IMR-90 (cell line): ENCODE measurements at regions not wholly inside any gene's neighbourhood (a gene's known extent, or its start where the extent isn't known, plus 50 kb on each side); places are given as distances from the start of the nearest gene placed in this dataset.

Experiments
- ATAC-seq: fragments of 200-7000 bp; cut with Tn5 transposase; 2 replicates; pipeline ENCODE4 v1.9.1; 2020; ENCODE audit warnings: low read depth, mild to moderate bottlenecking, moderate library complexity
- BruUV-seq: library from RNA; stranded (reverse); fragments of 400-500 nt; replicated peaks from 2 replicates; lab custom pipeline; 2021; lab: Mats Ljungman, UMichigan
- CTCF ChIA-PET: fragments of 300-600 bp; formaldehyde crosslinking; extraction: SDS; loops from one replicate; lab custom pipeline; 2021; ENCODE audit warnings: antibody characterized with exemption; lab: Yijun Ruan, JAX
- POLR2A ChIA-PET: fragments of 300-600 bp; sonication (Branson Sonifier 250); formaldehyde crosslinking; loops from one replicate; lab custom pipeline; 2022; ENCODE audit warnings: antibody characterized with exemption; ENCODE audit not compliant: unreplicated experiment; lab: Charles Lee
- DNase-seq: peaks from one replicate; pipeline ENCODE4 v3.0.0; 2013
- H2AFZ ChIP-seq: replicated peaks from 2 replicates; pipeline ENCODE3; 2013; ENCODE audit warnings: low read length, mild to moderate bottlenecking; ENCODE audit not compliant: poor library complexity
- H2AK5ac ChIP-seq: 2 replicates; pipeline ENCODE4 v1.6.1; 2013; ENCODE audit warnings: low read depth, low read length, inconsistent platforms
- H2AK9ac ChIP-seq: replicated peaks from 2 replicates; pipeline ENCODE3; 2013; ENCODE audit warnings: mild to moderate bottlenecking, low read depth, low read length, moderate library complexity; ENCODE audit not compliant: poor library complexity
- H2BK120ac ChIP-seq: 2 replicates; pipeline ENCODE4 v1.6.1; 2013; ENCODE audit warnings: low read depth, low read length, inconsistent platforms
- H2BK15ac ChIP-seq: 3 replicates; pipeline ENCODE4 v1.6.1; 2013; ENCODE audit warnings: low read depth, low read length, inconsistent platforms
- H2BK20ac ChIP-seq: 2 replicates; pipeline ENCODE4 v1.6.1; 2013; ENCODE audit warnings: low read depth, mild to moderate bottlenecking, inconsistent platforms, low read length, moderate library complexity
- H2BK5ac ChIP-seq: 2 replicates; pipeline ENCODE4 v1.6.1; 2013; ENCODE audit warnings: mild to moderate bottlenecking, low read depth, low read length, inconsistent platforms; ENCODE audit not compliant: poor library complexity, severe bottlenecking
- H3K14ac ChIP-seq: replicated peaks from 2 replicates; pipeline ENCODE4 v1.6.1; 2013; ENCODE audit warnings: low read depth, low read length, inconsistent platforms
- H3K18ac ChIP-seq: 2 replicates; pipeline ENCODE4 v1.6.1; 2013; ENCODE audit warnings: low read depth, low read length, control low read depth
- H3K23ac ChIP-seq: 2 replicates; pipeline ENCODE4 v1.6.1; 2013; ENCODE audit warnings: low read depth, low read length, inconsistent platforms
- H3K27ac ChIP-seq: 2 replicates; pipeline ENCODE4 v1.5.1; 2013; ENCODE audit warnings: mild to moderate bottlenecking, control low read depth, low read length; ENCODE audit not compliant: insufficient read depth
- H3K27me3 ChIP-seq: 2 replicates; pipeline ENCODE4 v1.6.1; 2013; ENCODE audit warnings: low read length; ENCODE audit not compliant: control insufficient read depth, insufficient read depth
- H3K36me3 ChIP-seq: 2 replicates; pipeline ENCODE4 v1.6.1; 2013; ENCODE audit warnings: low read length, mixed read lengths; ENCODE audit not compliant: control insufficient read depth, insufficient read depth
- H3K4ac ChIP-seq: 2 replicates; pipeline ENCODE4 v1.6.1; 2013; ENCODE audit warnings: low read depth, low read length, inconsistent platforms
- H3K4me1 ChIP-seq: 2 replicates; pipeline ENCODE4 v1.6.1; 2013; ENCODE audit warnings: low read length, mixed read lengths; ENCODE audit not compliant: control insufficient read depth, insufficient read depth
- H3K4me2 ChIP-seq: 2 replicates; pipeline ENCODE4 v1.6.1; 2013; ENCODE audit warnings: low read depth, mild to moderate bottlenecking, control low read depth, low read length, moderate library complexity
- H3K4me3 ChIP-seq: 2 replicates; pipeline ENCODE4 v1.5.1; 2013; ENCODE audit warnings: low read depth, mild to moderate bottlenecking, control low read depth, low read length, moderate library complexity; ENCODE audit not compliant: insufficient read depth
- H3K56ac ChIP-seq: 2 replicates; pipeline ENCODE4 v1.6.1; 2013; ENCODE audit warnings: low read length, inconsistent platforms; ENCODE audit not compliant: insufficient read depth; ENCODE audit errors: extremely low read depth
- H3K79me1 ChIP-seq, 2 experiments: 2 replicates each; pipeline ENCODE4 v1.6.1; 2013; ENCODE audit warnings: low read length in 2 of 2, inconsistent platforms in 1 of 2, low read depth in 1 of 2
- H3K9ac ChIP-seq: 2 replicates; pipeline ENCODE4 v1.6.1; 2013; ENCODE audit warnings: low read depth, low read length, control low read depth
- H3K9me1 ChIP-seq: 2 replicates; pipeline ENCODE4 v1.6.1; 2013; ENCODE audit warnings: low read length, inconsistent platforms; ENCODE audit not compliant: insufficient read depth
- H3K9me3 ChIP-seq: 2 replicates; pipeline ENCODE4 v1.6.1; 2013; ENCODE audit warnings: low read length; ENCODE audit not compliant: control insufficient read depth, insufficient read depth
- H4K20me1 ChIP-seq: 2 replicates; pipeline ENCODE4 v1.6.1; 2013; ENCODE audit warnings: low read length, inconsistent platforms; ENCODE audit not compliant: insufficient read depth
- H4K5ac ChIP-seq: 2 replicates; pipeline ENCODE4 v1.6.1; 2013; ENCODE audit warnings: mild to moderate bottlenecking, low read depth, low read length, control low read depth
- H4K8ac ChIP-seq, 2 experiments: 2 replicates each; pipeline ENCODE4 v1.6.1; 2013; ENCODE audit warnings: low read depth in 2 of 2, low read length in 2 of 2, control low read depth in 1 of 2, inconsistent platforms in 1 of 2
- H4K91ac ChIP-seq: 2 replicates; pipeline ENCODE4 v1.6.1; 2013; ENCODE audit warnings: low read depth, low read length, inconsistent platforms; ENCODE audit not compliant: insufficient read depth
- BHLHE40 ChIP-seq: fragments of 150-350 bp; IDR thresholded peaks from 2 replicates; pipeline ENCODE4 v1.6.1; 2016; ENCODE audit warnings: mild to moderate bottlenecking, low read depth, low read length
- CEBPB ChIP-seq: IDR thresholded peaks from 2 replicates; pipeline ENCODE4 v1.6.1; 2012; ENCODE audit warnings: low read depth, low read length, improper control_type of control experiment
- CHD1 ChIP-seq: IDR thresholded peaks from 2 replicates; pipeline ENCODE4 v1.6.1; 2012; ENCODE audit warnings: low read depth, low read length, improper control_type of control experiment
- FOS ChIP-seq: fragments of 150-350 bp; IDR thresholded peaks from 2 replicates; pipeline ENCODE4 v1.6.1; 2016; ENCODE audit warnings: low read depth, low read length
- MAFK ChIP-seq: IDR thresholded peaks from 2 replicates; pipeline ENCODE4 v1.6.1; 2012; ENCODE audit warnings: low read depth, low read length, improper control_type of control experiment
- MAZ ChIP-seq: IDR thresholded peaks from 2 replicates; pipeline ENCODE4 v1.6.1; 2012; ENCODE audit warnings: low read depth, mild to moderate bottlenecking, low read length, improper control_type of control experiment, moderate library complexity, borderline replicate concordance
- MXI1 ChIP-seq: IDR thresholded peaks from 2 replicates; pipeline ENCODE4 v1.6.1; 2012; ENCODE audit warnings: low read depth, mild to moderate bottlenecking, low read length, moderate library complexity, borderline replicate concordance
- NFE2L2 ChIP-seq: fragments of 150-350 bp; IDR thresholded peaks from 2 replicates; pipeline ENCODE4 v1.6.1; 2016; ENCODE audit warnings: low read depth, mild to moderate bottlenecking, low read length
- RCOR1 ChIP-seq: IDR thresholded peaks from 2 replicates; pipeline ENCODE4 v1.6.1; 2012; ENCODE audit warnings: mild to moderate bottlenecking, low read length, improper control_type of control experiment; ENCODE audit not compliant: insufficient replicate concordance
- RFX5 ChIP-seq: IDR thresholded peaks from 2 replicates; pipeline ENCODE4 v1.8.0; 2012; ENCODE audit warnings: low read depth, mild to moderate bottlenecking, low read length, moderate library complexity
- SMC3 ChIP-seq: fragments of 150-350 bp; IDR thresholded peaks from 2 replicates; pipeline ENCODE4 v1.6.1; 2016; ENCODE audit warnings: low read depth, mild to moderate bottlenecking, antibody characterized with exemption, low read length, moderate library complexity
- WGBS, 2 experiments: methylation state at CpG; one replicate each; pipeline versions ENCODE4 v1.1.5 to v1.1.7; 2013; ENCODE audit warnings: missing lambda C conversion rate in 2 of 2; ENCODE audit not compliant: insufficient read length in 1 of 2; ENCODE audit errors: extremely low coverage in 2 of 2; 5-methylcytosine and 5-hydroxymethylcytosine counted together
- dilution Hi-C: fragments of 300-500 bp; cut with HindIII; formaldehyde crosslinking; loops from one replicate; pipeline ENCODE4 v1.14.3; 2018; ENCODE audit warnings: low sequenced_read_pairs; ENCODE audit not compliant: unreplicated experiment
- in situ Hi-C: fragments of 300-500 bp; cut with MboI; formaldehyde crosslinking; loops from 3 replicates; pipeline ENCODE4 v1.14.3; 2019; ENCODE audit warnings: low sequenced_read_pairs, inconsistent platforms, mixed read lengths
- intact Hi-C: fragments of 100-400 bp; cut with micrococcal nuclease; formaldehyde crosslinking; loops from 2 replicates; pipeline ENCODE4 v1.10.0; 2022
- TF ChIP-seq, protein P1 (sequence below): fragments of 150-350 bp; IDR thresholded peaks from 2 replicates; pipeline ENCODE4 v1.6.1; 2017; ENCODE audit warnings: mild to moderate bottlenecking, antibody characterized with exemption, low read length, low read depth
- TF ChIP-seq, protein P2 (sequence below): fragments of 150-350 bp; IDR thresholded peaks from 2 replicates; pipeline ENCODE4 v1.6.1; 2016; ENCODE audit warnings: low read depth, mild to moderate bottlenecking, low read length, moderate library complexity, borderline replicate concordance

DNA sequence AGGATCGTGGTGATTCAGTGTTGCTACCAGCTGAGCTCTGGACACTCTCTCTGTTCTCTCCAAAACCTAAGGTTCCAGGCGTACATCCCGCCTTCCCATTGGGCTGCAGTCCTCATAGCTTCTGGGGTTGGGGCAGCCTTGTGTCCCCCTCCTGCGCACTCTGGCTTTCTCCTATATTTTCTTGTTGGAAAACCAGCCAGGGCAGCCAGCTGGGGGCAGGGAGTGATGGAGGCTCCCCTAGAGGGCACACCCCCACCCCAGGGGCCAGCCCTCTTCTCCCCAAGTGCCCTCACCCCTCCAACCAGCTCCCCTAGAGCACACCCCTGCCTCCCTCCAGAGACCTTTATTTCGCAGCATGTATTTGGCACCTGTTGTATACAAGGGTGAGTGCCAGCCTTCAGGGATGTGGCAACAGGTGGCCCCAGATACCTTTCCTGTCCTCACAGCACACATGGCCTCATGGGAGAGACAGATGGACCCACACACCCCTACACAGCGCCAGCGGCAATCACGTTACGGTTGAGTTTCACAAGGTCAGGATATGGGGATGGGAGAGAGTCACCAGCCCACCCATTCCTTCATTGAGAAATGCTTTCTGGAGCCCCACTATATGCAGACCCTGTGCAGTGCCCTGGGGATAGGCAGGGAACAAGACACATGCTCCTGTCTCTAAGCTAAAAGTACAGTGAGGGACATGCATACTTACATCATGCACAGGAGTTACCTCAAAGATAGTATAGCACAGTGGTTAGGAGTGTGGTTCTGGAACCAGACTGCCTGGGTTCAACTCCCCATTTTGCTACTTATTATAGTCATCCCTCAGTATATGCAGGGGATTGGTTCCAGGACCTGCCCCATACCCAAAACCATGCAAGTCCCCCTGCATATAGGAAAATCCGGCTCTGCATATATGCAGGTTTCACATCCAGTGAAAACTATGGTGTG, 141.1 kb downstream of the PHETA1 start:
- Histone ChIP-seq H3K79me1 (no peaks in the 10 kb centered on the region), H4K20me1 (no peaks in the 10 kb centered on the region), H3K23ac (no peak overlapping the region), H2AK5ac (no peak overlapping the region), H3K4me2 (no peak overlapping the region), H4K91ac (no peak overlapping the region), H3K9me3 (no peaks in the 10 kb centered on the region), H4K5ac (no peak overlapping the region), H3K4me3 (no peak overlapping the region), H3K9me1 (no peaks in the 10 kb centered on the region), H3K4me1 (no peaks in the 10 kb centered on the region), H3K14ac (no peak overlapping the region), H3K4ac (no peak overlapping the region), H3K36me3 (no peaks in the 10 kb centered on the region), H2BK20ac (no peak overlapping the region), H3K27me3 (no peaks in the 10 kb centered on the region), H2AFZ (no peak overlapping the region), H2AK9ac (no peak overlapping the region), H2BK15ac (no peak overlapping the region), H2BK120ac (no peak overlapping the region), H4K8ac (no peak overlapping the region), H3K27ac (no peak overlapping the region), H2BK5ac (no peak overlapping the region), H3K18ac (no peak overlapping the region), H3K56ac (no peak overlapping the region), H3K9ac (no peak overlapping the region)
- CTCF ChIA-PET: no interaction called here
- DNase-seq: no peak
- in situ Hi-C loops: no loop called here
- intact Hi-C loops: no loop called here
- ATAC-seq: no peak
- POLR2A ChIA-PET: no interaction called here
- TF ChIP-seq, protein P1, sequence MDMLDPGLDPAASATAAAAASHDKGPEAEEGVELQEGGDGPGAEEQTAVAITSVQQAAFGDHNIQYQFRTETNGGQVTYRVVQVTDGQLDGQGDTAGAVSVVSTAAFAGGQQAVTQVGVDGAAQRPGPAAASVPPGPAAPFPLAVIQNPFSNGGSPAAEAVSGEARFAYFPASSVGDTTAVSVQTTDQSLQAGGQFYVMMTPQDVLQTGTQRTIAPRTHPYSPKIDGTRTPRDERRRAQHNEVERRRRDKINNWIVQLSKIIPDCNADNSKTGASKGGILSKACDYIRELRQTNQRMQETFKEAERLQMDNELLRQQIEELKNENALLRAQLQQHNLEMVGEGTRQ: no peak
- TF ChIP-seq CHD1: no peak
- TF ChIP-seq RFX5: no peak
- no peak for TF ChIP-seq RCOR1
- TF ChIP-seq SMC3: no peak
- TF ChIP-seq NFE2L2: no peak
- TF ChIP-seq, protein P2, sequence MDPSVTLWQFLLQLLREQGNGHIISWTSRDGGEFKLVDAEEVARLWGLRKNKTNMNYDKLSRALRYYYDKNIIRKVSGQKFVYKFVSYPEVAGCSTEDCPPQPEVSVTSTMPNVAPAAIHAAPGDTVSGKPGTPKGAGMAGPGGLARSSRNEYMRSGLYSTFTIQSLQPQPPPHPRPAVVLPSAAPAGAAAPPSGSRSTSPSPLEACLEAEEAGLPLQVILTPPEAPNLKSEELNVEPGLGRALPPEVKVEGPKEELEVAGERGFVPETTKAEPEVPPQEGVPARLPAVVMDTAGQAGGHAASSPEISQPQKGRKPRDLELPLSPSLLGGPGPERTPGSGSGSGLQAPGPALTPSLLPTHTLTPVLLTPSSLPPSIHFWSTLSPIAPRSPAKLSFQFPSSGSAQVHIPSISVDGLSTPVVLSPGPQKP: no peak
- no peak for TF ChIP-seq FOS
- no peak for TF ChIP-seq CEBPB
- no peak for TF ChIP-seq MAFK
- no peak for TF ChIP-seq MAZ
- TF ChIP-seq MXI1: no peak
- no peak for TF ChIP-seq BHLHE40
- dilution Hi-C loops: no loop called here
- WGBS, 2 experiments: no CpG with 5 or more reads among the region's 10 CpGs
- no TSS peak for BruUV-seq
